PC-9 (cell line): ENCODE measurements at regions not wholly inside any gene's neighbourhood (a gene's known extent, or its start where the extent isn't known, plus 50 kb on each side); places are given as distances from the start of the nearest gene placed in this dataset.

Experiments used
- EZH2 ChIP-seq: fragments of 200-600 bp; sonication (generic); IDR thresholded peaks from 2 replicates; pipeline ENCODE4 v1.8.0; 2017; ENCODE audit warnings: antibody characterized with exemption, low read depth
- TF ChIP-seq, protein P1 (sequence below): fragments of 200-600 bp; sonication (generic); conservative IDR thresholded peaks from 2 replicates; pipeline ENCODE4 v1.6.1; 2017; ENCODE audit warnings: mixed run types, antibody characterized with exemption, mild to moderate bottlenecking, moderate library complexity

DNA sequence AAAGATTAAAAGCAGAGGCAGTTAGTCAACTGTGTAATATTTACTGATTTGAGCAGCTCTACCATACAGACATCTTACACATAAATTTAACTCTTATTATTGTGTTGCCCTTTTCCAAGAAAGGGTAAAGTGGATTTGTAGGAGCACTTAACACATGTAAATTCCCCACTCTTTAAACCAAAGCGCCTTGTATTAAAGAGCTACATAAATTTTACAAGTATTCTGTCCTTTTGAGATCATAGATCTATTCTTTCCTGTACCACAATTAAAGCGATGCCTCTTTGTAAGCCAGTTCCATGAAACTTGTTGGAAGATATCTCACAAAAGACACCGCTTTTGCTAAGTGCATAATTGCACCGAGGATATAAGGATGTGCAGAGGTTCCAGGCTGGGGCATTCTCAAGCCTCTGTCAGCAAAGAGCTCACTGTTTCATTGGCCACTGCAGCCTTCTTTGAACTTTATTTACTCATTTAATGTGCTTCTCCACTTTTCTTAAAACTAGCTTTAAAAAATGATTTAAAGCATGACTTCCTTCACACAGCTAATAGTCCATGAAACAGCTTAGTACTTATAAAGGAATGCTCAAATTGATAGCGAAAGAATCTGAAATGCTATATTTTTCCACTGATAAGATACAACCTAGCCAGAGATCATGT lies 520.0 kb upstream of the TCF4 start:
- TF ChIP-seq, protein P1, sequence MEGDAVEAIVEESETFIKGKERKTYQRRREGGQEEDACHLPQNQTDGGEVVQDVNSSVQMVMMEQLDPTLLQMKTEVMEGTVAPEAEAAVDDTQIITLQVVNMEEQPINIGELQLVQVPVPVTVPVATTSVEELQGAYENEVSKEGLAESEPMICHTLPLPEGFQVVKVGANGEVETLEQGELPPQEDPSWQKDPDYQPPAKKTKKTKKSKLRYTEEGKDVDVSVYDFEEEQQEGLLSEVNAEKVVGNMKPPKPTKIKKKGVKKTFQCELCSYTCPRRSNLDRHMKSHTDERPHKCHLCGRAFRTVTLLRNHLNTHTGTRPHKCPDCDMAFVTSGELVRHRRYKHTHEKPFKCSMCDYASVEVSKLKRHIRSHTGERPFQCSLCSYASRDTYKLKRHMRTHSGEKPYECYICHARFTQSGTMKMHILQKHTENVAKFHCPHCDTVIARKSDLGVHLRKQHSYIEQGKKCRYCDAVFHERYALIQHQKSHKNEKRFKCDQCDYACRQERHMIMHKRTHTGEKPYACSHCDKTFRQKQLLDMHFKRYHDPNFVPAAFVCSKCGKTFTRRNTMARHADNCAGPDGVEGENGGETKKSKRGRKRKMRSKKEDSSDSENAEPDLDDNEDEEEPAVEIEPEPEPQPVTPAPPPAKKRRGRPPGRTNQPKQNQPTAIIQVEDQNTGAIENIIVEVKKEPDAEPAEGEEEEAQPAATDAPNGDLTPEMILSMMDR: no peak
- TF ChIP-seq EZH2: no peak
